ENCODE measurements at regions not wholly inside any gene's neighbourhood (a gene's known extent, or its start where the extent isn't known, plus 50 kb on each side); places are given as distances from the start of the nearest gene placed in this dataset.

DNA sequence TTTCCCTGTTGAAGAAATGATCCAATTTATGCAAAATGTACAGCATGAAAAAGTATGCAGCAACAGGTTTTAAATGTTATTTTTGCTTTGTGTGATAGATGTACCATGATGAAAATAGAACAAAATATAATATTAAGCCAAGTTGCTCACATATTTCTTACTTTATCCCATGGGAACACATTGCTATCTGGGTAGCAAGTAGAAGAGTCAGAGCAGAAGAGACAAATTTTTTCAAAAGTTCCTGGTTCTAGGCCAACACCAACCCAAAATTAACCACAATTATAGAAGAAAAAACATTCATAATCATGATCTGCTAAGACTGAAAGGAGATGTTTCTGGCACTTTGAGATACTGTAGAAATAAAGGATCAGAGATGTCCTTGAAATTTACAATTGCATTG, 79.9 kb upstream of the SYT10 start:
- TF ChIP-seq CTCF (IDR thresholded peaks at IDR 0.05; ENCODE audit: insufficient read depth, low read depth, low read length) (no peak), EZH2 (IDR thresholded peaks at IDR 0.05; ENCODE audit: insufficient read depth, low read length) (no peak)

Measured in astrocyte (in vitro differentiated cells and primary cell).